ENCODE measurements at regions not wholly inside any gene's neighbourhood (a gene's known extent, or its start where the extent isn't known, plus 50 kb on each side); places are given as distances from the start of the nearest gene placed in this dataset.

GRCh38 chr12:65598688-65599087 is 225.6 kb upstream of the HMGA2 start:
- no peak for DNase-seq (ENCODE audit: low read depth)

GRCh38 chr12:65602253-65602609 is 222.1 kb upstream of the HMGA2 start:
- no peak for DNase-seq (ENCODE audit: low read depth)

- DNase-seq (ENCODE audit: low read depth) = peak; percentile 97
These were observed 221.5 kb upstream of the HMGA2 start for GRCh38 chr12:65602610-65603295.

- peak; percentile 96 for DNase-seq (ENCODE audit: low read depth)
These were observed 220.6 kb upstream of the HMGA2 start for GRCh38 chr12:65603438-65604351.

- DNase-seq (ENCODE audit: low read depth) = peak; percentile 8
These were observed 219.3 kb upstream of the HMGA2 start for GRCh38 chr12:65605019-65605418.

- no peak for DNase-seq (ENCODE audit: low read depth)
These were observed 218.1 kb upstream of the HMGA2 start for GRCh38 chr12:65606008-65606766.

GRCh38 chr12:65607401-65607841 is 216.9 kb upstream of the HMGA2 start:
- DNase-seq (ENCODE audit: low read depth) = no peak

GRCh38 chr12:65608319-65608916 is 215.9 kb upstream of the HMGA2 start:
- DNase-seq (ENCODE audit: low read depth) = peak; percentile 84

GRCh38 chr12:65609359-65609771 is 214.9 kb upstream of the HMGA2 start:
- peak; percentile 96 for DNase-seq (ENCODE audit: low read depth)

- peak; percentile 34 for DNase-seq (ENCODE audit: low read depth)
These were observed 212.9 kb upstream of the HMGA2 start for GRCh38 chr12:65611396-65611795.

GRCh38 chr12:65612440-65612839 is 211.8 kb upstream of the HMGA2 start:
- DNase-seq (ENCODE audit: low read depth) = peak; percentile 30

GRCh38 chr12:65613692-65614091 is 210.6 kb upstream of the HMGA2 start:
- no peak for DNase-seq (ENCODE audit: low read depth)

GRCh38 chr12:65614259-65614889 is 209.9 kb upstream of the HMGA2 start:
- DNase-seq (ENCODE audit: low read depth) = no peak

GRCh38 chr12:65615118-65615517 is 209.2 kb upstream of the HMGA2 start:
- peak; percentile 57 for DNase-seq (ENCODE audit: low read depth)

- DNase-seq (ENCODE audit: low read depth) = no peak
These were observed 208.3 kb upstream of the HMGA2 start for GRCh38 chr12:65616022-65616421.

- no peak for DNase-seq (ENCODE audit: low read depth)
These were observed 205.7 kb upstream of the HMGA2 start for GRCh38 chr12:65618588-65618987.

GRCh38 chr12:65619018-65619417 is 205.3 kb upstream of the HMGA2 start:
- no peak for DNase-seq (ENCODE audit: low read depth)

GRCh38 chr12:65620046-65620445 is 204.2 kb upstream of the HMGA2 start:
- no peak for DNase-seq (ENCODE audit: low read depth)

GRCh38 chr12:65622056-65622455 is 202.2 kb upstream of the HMGA2 start:
- DNase-seq (ENCODE audit: low read depth) = no peak

GRCh38 chr12:65623507-65623906 is 200.8 kb upstream of the HMGA2 start:
- no peak for DNase-seq (ENCODE audit: low read depth)

- no peak for DNase-seq (ENCODE audit: low read depth)
These were observed 199.7 kb upstream of the HMGA2 start for GRCh38 chr12:65624554-65625086.

Data from ELR (cell line).